ENCODE measurements at regions not wholly inside any gene's neighbourhood (a gene's known extent, or its start where the extent isn't known, plus 50 kb on each side); places are given as distances from the start of the nearest gene placed in this dataset.

DNA sequence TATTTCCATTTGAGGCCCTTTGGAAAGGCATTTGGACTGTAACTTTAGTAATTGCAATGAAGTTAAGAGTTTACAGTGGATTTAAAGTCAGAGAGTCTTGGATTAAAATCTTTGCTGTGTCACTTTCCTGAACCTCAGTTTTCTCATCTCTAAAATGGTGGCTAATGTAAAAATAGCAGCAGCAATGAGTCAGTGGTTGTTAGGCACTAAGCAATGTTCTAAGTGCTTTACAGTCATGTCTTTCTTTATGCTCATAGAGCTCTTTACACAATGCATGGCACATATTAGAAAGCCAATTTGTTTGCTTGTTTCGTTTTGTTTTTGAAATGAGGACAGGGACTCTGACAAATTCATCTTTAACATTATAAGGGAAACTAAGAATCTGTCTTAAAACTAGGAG, 222.7 kb upstream of the DNAJC19 start (continued):
- TF ChIP-seq, protein P1, sequence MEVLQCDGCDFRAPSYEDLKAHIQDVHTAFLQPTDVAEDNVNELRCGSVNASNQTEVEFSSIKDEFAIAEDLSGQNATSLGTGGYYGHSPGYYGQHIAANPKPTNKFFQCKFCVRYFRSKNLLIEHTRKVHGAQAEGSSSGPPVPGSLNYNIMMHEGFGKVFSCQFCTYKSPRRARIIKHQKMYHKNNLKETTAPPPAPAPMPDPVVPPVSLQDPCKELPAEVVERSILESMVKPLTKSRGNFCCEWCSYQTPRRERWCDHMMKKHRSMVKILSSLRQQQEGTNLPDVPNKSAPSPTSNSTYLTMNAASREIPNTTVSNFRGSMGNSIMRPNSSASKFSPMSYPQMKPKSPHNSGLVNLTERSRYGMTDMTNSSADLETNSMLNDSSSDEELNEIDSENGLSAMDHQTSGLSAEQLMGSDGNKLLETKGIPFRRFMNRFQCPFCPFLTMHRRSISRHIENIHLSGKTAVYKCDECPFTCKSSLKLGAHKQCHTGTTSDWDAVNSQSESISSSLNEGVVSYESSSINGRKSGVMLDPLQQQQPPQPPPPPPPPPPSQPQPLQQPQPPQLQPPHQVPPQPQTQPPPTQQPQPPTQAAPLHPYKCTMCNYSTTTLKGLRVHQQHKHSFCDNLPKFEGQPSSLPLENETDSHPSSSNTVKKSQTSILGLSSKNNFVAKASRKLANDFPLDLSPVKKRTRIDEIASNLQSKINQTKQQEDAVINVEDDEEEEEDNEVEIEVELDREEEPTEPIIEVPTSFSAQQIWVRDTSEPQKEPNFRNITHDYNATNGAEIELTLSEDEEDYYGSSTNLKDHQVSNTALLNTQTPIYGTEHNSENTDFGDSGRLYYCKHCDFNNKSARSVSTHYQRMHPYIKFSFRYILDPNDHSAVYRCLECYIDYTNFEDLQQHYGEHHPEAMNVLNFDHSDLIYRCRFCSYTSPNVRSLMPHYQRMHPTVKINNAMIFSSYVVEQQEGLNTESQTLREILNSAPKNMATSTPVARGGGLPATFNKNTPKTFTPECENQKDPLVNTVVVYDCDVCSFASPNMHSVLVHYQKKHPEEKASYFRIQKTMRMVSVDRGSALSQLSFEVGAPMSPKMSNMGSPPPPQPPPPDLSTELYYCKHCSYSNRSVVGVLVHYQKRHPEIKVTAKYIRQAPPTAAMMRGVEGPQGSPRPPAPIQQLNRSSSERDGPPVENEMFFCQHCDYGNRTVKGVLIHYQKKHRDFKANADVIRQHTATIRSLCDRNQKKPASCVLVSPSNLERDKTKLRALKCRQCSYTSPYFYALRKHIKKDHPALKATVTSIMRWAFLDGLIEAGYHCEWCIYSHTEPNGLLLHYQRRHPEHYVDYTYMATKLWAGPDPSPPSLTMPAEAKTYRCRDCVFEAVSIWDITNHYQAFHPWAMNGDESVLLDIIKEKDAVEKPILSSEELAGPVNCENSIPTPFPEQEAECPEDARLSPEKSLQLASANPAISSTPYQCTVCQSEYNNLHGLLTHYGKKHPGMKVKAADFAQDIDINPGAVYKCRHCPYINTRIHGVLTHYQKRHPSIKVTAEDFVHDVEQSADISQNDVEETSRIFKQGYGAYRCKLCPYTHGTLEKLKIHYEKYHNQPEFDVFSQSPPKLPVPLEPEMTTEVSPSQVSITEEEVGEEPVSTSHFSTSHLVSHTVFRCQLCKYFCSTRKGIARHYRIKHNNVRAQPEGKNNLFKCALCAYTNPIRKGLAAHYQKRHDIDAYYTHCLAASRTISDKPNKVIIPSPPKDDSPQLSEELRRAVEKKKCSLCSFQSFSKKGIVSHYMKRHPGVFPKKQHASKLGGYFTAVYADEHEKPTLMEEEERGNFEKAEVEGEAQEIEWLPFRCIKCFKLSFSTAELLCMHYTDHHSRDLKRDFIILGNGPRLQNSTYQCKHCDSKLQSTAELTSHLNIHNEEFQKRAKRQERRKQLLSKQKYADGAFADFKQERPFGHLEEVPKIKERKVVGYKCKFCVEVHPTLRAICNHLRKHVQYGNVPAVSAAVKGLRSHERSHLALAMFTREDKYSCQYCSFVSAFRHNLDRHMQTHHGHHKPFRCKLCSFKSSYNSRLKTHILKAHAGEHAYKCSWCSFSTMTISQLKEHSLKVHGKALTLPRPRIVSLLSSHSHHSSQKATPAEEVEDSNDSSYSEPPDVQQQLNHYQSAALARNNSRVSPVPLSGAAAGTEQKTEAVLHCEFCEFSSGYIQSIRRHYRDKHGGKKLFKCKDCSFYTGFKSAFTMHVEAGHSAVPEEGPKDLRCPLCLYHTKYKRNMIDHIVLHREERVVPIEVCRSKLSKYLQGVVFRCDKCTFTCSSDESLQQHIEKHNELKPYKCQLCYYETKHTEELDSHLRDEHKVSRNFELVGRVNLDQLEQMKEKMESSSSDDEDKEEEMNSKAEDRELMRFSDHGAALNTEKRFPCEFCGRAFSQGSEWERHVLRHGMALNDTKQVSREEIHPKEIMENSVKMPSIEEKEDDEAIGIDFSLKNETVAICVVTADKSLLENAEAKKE (CRISPR knock-in tag; IDR thresholded peaks at IDR 0.05) = no peak
- TF ChIP-seq STAT1 (IDR thresholded peaks at IDR 0.05; ENCODE audit: unreplicated experiment) (no peak), ZNF331 (CRISPR knock-in tag; IDR thresholded peaks at IDR 0.05; ENCODE audit: low read depth) (no peak), EZH2phosphoT487 (IDR thresholded peaks at IDR 0.05; ENCODE audit: unreplicated experiment) (no peak), ZNF114 (CRISPR knock-in tag; IDR thresholded peaks at IDR 0.05) (no peak), EZH2 (IDR thresholded peaks at IDR 0.05; ENCODE audit: low read depth, unreplicated experiment) (no peak), POLR2AphosphoS5 (IDR thresholded peaks at IDR 0.05; ENCODE audit: low read depth) (no peak)
- TF ChIP-seq, protein P2, sequence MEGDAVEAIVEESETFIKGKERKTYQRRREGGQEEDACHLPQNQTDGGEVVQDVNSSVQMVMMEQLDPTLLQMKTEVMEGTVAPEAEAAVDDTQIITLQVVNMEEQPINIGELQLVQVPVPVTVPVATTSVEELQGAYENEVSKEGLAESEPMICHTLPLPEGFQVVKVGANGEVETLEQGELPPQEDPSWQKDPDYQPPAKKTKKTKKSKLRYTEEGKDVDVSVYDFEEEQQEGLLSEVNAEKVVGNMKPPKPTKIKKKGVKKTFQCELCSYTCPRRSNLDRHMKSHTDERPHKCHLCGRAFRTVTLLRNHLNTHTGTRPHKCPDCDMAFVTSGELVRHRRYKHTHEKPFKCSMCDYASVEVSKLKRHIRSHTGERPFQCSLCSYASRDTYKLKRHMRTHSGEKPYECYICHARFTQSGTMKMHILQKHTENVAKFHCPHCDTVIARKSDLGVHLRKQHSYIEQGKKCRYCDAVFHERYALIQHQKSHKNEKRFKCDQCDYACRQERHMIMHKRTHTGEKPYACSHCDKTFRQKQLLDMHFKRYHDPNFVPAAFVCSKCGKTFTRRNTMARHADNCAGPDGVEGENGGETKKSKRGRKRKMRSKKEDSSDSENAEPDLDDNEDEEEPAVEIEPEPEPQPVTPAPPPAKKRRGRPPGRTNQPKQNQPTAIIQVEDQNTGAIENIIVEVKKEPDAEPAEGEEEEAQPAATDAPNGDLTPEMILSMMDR (conservative IDR thresholded peaks at IDR 0.05; ENCODE audit: low read depth in 2 of 2) = no peak
- TF ChIP-seq, protein P3, sequence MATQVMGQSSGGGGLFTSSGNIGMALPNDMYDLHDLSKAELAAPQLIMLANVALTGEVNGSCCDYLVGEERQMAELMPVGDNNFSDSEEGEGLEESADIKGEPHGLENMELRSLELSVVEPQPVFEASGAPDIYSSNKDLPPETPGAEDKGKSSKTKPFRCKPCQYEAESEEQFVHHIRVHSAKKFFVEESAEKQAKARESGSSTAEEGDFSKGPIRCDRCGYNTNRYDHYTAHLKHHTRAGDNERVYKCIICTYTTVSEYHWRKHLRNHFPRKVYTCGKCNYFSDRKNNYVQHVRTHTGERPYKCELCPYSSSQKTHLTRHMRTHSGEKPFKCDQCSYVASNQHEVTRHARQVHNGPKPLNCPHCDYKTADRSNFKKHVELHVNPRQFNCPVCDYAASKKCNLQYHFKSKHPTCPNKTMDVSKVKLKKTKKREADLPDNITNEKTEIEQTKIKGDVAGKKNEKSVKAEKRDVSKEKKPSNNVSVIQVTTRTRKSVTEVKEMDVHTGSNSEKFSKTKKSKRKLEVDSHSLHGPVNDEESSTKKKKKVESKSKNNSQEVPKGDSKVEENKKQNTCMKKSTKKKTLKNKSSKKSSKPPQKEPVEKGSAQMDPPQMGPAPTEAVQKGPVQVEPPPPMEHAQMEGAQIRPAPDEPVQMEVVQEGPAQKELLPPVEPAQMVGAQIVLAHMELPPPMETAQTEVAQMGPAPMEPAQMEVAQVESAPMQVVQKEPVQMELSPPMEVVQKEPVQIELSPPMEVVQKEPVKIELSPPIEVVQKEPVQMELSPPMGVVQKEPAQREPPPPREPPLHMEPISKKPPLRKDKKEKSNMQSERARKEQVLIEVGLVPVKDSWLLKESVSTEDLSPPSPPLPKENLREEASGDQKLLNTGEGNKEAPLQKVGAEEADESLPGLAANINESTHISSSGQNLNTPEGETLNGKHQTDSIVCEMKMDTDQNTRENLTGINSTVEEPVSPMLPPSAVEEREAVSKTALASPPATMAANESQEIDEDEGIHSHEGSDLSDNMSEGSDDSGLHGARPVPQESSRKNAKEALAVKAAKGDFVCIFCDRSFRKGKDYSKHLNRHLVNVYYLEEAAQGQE (IDR thresholded peaks at IDR 0.05; ENCODE audit: unreplicated experiment) = no peak

Data from GM23338 (cell line).